ENCODE measurements at regions not wholly inside any gene's neighbourhood (a gene's known extent, or its start where the extent isn't known, plus 50 kb on each side); places are given as distances from the start of the nearest gene placed in this dataset.

DNA sequence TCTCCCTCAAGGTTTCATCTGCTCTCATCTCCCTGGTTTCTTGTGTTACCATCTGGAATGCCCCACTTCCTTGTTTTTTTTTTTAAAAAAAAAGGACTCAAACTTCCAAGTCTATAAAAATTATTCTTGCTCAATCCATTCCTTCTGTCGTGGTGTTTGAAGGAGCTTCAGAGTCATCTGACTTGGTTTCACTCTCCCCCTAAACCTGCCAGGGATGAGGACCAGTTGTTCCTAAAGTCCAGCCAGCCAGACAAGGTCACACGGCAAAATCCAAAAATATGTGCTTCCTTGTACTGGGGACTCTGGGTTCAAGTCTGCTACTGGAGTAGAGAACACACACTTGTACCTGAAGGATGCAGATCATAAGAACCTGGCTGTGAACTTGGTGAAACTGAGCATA lies 84.5 kb upstream of the GPM6B start:
- no peak for DNase-seq (ENCODE audit: low spot score)
- TF ChIP-seq, protein P1, sequence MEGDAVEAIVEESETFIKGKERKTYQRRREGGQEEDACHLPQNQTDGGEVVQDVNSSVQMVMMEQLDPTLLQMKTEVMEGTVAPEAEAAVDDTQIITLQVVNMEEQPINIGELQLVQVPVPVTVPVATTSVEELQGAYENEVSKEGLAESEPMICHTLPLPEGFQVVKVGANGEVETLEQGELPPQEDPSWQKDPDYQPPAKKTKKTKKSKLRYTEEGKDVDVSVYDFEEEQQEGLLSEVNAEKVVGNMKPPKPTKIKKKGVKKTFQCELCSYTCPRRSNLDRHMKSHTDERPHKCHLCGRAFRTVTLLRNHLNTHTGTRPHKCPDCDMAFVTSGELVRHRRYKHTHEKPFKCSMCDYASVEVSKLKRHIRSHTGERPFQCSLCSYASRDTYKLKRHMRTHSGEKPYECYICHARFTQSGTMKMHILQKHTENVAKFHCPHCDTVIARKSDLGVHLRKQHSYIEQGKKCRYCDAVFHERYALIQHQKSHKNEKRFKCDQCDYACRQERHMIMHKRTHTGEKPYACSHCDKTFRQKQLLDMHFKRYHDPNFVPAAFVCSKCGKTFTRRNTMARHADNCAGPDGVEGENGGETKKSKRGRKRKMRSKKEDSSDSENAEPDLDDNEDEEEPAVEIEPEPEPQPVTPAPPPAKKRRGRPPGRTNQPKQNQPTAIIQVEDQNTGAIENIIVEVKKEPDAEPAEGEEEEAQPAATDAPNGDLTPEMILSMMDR (IDR thresholded peaks at IDR 0.05): no peak
- Histone ChIP-seq H3K4me1 (no peaks in the 10 kb centered on the region), H3K36me3 (no peaks in the 10 kb centered on the region), H3K4me3 (no peak overlapping the region), H3K27ac (no peak overlapping the region), H3K9me3 (no peaks in the 10 kb centered on the region), H3K27me3 (no peaks in the 10 kb centered on the region)

DNA sequence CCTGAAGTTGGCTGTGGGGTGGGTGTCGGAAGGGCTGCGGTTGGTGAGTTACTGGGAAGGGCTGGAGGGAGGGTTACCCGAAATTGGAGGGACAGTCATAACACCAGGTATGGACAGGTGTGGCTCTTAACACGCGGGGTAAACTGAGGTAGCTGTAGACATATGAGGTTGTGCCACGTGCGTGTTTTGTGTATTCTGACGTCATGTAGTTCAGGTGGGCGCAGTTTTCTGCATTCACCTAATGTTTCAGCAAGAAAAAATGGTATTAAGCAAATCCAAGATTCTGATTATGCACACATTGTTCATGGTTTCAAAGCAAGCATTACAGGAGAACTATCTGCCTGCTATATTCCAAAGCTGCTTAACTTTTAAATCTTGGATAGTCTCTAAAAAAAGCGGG lies 83.5 kb upstream of the GPM6B start:
- H3K27me3 ChIP-seq: no peaks in the 10 kb centered on the region
- DNase-seq (ENCODE audit: low spot score): no peak
- no peaks in the 10 kb centered on the region for H3K36me3 ChIP-seq
- no peaks in the 10 kb centered on the region for H3K9me3 ChIP-seq
- no peaks in the 10 kb centered on the region for H3K4me1 ChIP-seq
- no peak overlapping the region for H3K4me3 ChIP-seq
- TF ChIP-seq, protein P1 (IDR thresholded peaks at IDR 0.05): no peak
- H3K27ac ChIP-seq: no peak overlapping the region

DNA sequence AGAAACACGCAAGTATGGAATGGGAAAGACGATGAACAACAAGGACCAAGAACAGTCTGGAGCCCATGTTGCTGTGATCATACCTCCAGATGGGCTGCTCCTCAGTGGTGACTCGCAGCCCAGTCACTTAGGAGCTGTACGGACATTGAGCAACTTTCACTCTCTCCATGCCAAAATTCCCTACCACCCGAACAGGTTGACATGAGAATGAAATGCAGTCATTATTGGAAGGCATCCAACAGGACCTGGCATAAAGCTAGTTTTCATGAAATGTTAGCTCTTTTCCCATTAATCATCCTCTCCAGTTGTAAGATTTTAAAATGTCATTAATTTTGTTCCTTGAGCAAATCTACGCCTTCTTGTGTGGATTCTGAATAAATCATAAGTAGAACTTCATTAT lies 82.7 kb upstream of the GPM6B start:
- Histone ChIP-seq H3K4me1 (no peaks in the 10 kb centered on the region), H3K36me3 (no peaks in the 10 kb centered on the region), H3K27ac (no peak overlapping the region), H3K4me3 (no peak overlapping the region), H3K9me3 (no peaks in the 10 kb centered on the region), H3K27me3 (no peaks in the 10 kb centered on the region)
- TF ChIP-seq, protein P1 (IDR thresholded peaks at IDR 0.05): no peak
- no peak for DNase-seq (ENCODE audit: low spot score)

DNA sequence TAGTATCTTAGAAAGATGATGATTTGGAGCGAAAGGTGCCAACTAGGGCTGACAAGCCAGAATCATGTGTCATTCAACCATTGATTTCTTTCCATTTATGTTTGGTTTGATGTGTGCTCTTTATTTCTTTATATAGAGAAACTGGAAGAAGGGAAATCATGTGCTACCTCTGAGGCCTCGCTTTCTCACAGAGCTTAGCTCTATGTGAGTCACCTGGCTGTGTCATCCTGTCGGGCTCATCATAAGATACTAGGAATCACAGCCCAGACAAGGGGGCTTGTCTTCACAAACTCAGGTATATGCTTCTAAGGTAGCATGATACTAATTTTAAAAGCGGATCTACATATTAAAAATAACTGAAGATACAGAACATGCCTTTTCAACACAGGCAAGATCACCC lies 81.7 kb upstream of the GPM6B start:
- Histone ChIP-seq H3K27me3 (no peaks in the 10 kb centered on the region), H3K4me1 (no peaks in the 10 kb centered on the region), H3K27ac (no peak overlapping the region), H3K4me3 (no peak overlapping the region), H3K36me3 (no peaks in the 10 kb centered on the region), H3K9me3 (no peaks in the 10 kb centered on the region)
- TF ChIP-seq, protein P1 (IDR thresholded peaks at IDR 0.05): no peak
- no peak for DNase-seq (ENCODE audit: low spot score)

DNA sequence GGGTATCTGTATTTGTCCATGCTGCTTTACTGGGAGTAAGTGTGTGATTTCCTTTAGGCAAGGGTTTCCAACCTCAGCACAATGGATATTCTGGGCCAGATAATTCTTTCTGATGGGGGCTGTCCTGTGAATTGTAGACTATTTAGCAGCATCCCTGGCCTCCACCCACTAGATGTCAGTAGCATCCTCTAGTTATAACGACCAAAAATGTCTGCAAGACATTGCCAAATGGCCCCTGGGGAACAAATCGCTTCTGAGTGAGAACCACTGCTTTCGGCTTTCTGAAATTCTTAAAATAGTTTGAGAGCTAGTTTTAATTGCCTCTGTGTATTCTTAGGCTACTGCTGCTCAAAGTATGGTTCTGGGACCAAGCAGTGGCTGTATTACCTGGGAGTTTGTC lies 81.2 kb upstream of the GPM6B start:
- H3K27me3 ChIP-seq: no peaks in the 10 kb centered on the region
- H3K36me3 ChIP-seq: no peaks in the 10 kb centered on the region
- H3K9me3 ChIP-seq: no peaks in the 10 kb centered on the region
- TF ChIP-seq, protein P1 (IDR thresholded peaks at IDR 0.05): peak in 1 of 2 donors; percentile 31
- no peak overlapping the region for H3K4me3 ChIP-seq
- H3K4me1 ChIP-seq: no peaks in the 10 kb centered on the region
- H3K27ac ChIP-seq: no peak overlapping the region
- no peak for DNase-seq (ENCODE audit: low spot score)

DNA sequence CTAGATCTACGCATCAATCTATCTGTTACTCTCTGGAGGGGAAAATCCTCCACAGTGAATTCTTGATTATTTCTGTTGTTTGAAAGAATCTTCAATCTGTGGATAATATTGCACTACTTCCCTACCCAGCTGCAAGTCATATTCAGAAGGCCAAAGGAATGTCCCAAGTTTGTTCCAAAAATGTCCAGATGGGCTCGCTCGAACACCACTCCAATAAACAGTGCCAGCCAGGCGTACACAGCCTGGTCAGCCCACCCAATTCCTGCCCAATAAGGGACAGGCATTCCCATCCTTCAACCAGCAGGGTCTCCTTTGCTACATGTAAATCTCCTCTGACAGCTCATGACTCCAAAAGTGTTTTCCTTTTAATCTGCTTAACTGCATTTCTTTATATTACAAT lies 80.7 kb upstream of the GPM6B start:
- H3K4me3 ChIP-seq: no peak overlapping the region
- H3K36me3 ChIP-seq: no peaks in the 10 kb centered on the region
- DNase-seq (ENCODE audit: low spot score): no peak
- no peaks in the 10 kb centered on the region for H3K27me3 ChIP-seq
- no peak overlapping the region for H3K27ac ChIP-seq
- H3K4me1 ChIP-seq: no peaks in the 10 kb centered on the region
- TF ChIP-seq, protein P1 (IDR thresholded peaks at IDR 0.05): no peak
- no peaks in the 10 kb centered on the region for H3K9me3 ChIP-seq

All from right atrium auricular region (tissue), 2 donors.